ENCODE measurements at regions not wholly inside any gene's neighbourhood (a gene's known extent, or its start where the extent isn't known, plus 50 kb on each side); places are given as distances from the start of the nearest gene placed in this dataset.
"Not testable (repeated sequence)": the region's sequence is repeated elsewhere in the genome, so short reads cannot be mapped to it uniquely, and the experiment has no call there.

- DNase-seq: no peak
These were observed 306.4 kb downstream of the TBC1D4 start for GRCh38 chr13:75175575-75175974.

- DNase-seq: not testable (repeated sequence)
These were observed 306.9 kb downstream of the TBC1D4 start for GRCh38 chr13:75175097-75175496.

- DNase-seq: no peak
These were observed 307.5 kb downstream of the TBC1D4 start for GRCh38 chr13:75174481-75174880.

- no peak for DNase-seq
These were observed 308.3 kb downstream of the TBC1D4 start for GRCh38 chr13:75173457-75174356.

- DNase-seq: no peak
These were observed 311.7 kb downstream of the TBC1D4 start for GRCh38 chr13:75170311-75170710.

- DNase-seq: no peak
These were observed 316.3 kb downstream of the TBC1D4 start for GRCh38 chr13:75165543-75166230.

- no peak for DNase-seq
These were observed 320.2 kb downstream of the TBC1D4 start for GRCh38 chr13:75161804-75162203.

- no peak for DNase-seq
These were observed 321.0 kb downstream of the TBC1D4 start for GRCh38 chr13:75160984-75161383.

GRCh38 chr13:75154331-75154730 lies 327.6 kb downstream of the TBC1D4 start:
- DNase-seq: no peak

- no peak for DNase-seq
These were observed 328.1 kb downstream of the TBC1D4 start for GRCh38 chr13:75153834-75154233.

GRCh38 chr13:75153386-75153785 lies 328.6 kb downstream of the TBC1D4 start:
- DNase-seq: no peak

GRCh38 chr13:75151081-75151643 lies 330.8 kb downstream of the TBC1D4 start:
- DNase-seq: no peak

- DNase-seq: no peak
These were observed 332.2 kb downstream of the TBC1D4 start for GRCh38 chr13:75149776-75150175.

- no peak for DNase-seq
These were observed 334.0 kb downstream of the TBC1D4 start for GRCh38 chr13:75147946-75148345.

- no peak for DNase-seq
These were observed 335.5 kb downstream of the TBC1D4 start for GRCh38 chr13:75146436-75146835.

GRCh38 chr13:75145927-75146326 lies 336.0 kb downstream of the TBC1D4 start:
- no peak for DNase-seq

- DNase-seq: no peak
These were observed 342.7 kb downstream of the TBC1D4 start for GRCh38 chr13:75139291-75139690.

- no peak for DNase-seq
These were observed 343.9 kb downstream of the TBC1D4 start for GRCh38 chr13:75137911-75138571.

GRCh38 chr13:75136151-75136550 lies 345.8 kb downstream of the TBC1D4 start:
- DNase-seq: no peak

- no peak for DNase-seq
These were observed 346.6 kb downstream of the TBC1D4 start for GRCh38 chr13:75135325-75135825.

- DNase-seq: no peak
These were observed 349.0 kb downstream of the TBC1D4 start for GRCh38 chr13:75132701-75133695.

- no peak for DNase-seq
These were observed 352.6 kb downstream of the TBC1D4 start for GRCh38 chr13:75129331-75129730.
